SK-N-SH (cell line): ENCODE measurements at regions not wholly inside any gene's neighbourhood (a gene's known extent, or its start where the extent isn't known, plus 50 kb on each side); places are given as distances from the start of the nearest gene placed in this dataset.

Experiments
- CTCF ChIA-PET: fragments of 300-600, 350-600 bp; formaldehyde crosslinking; extraction: SDS; loops from one replicate; lab custom pipeline; 2021; lab: Yijun Ruan, JAX
- POLR2A ChIA-PET: fragments of 350-600 bp; sonication (Branson Sonifier 250); formaldehyde crosslinking; extraction: SDS; loops from one replicate; lab custom pipeline; 2020; ENCODE audit warnings: antibody characterized with exemption, inconsistent platforms; lab: Yijun Ruan, JAX
- DNase-seq: peaks from one replicate; pipeline ENCODE4 v3.0.0; 2012
- H2AFZ ChIP-seq: fragments of 200-600 bp; sonication (generic); 2 replicates; pipeline ENCODE4 v1.8.1; 2016; ENCODE audit warnings: antibody characterized with exemption, mild to moderate bottlenecking, low read depth
- H3F3A ChIP-seq: fragments of 200-600 bp; sonication (generic); replicated peaks from 2 replicates; pipeline ENCODE3; 2016; ENCODE audit warnings: antibody characterized with exemption, mild to moderate bottlenecking; ENCODE audit not compliant: insufficient read depth
- H3K27ac ChIP-seq, 2 experiments: fragments of 200-500 bp in 1 of 2; fragments of 200-600 bp in 1 of 2; sonication (Bioruptor generic) in 1 of 2; sonication (generic), shearing (Covaris generic) in 1 of 2; 2 replicates each; pipeline versions ENCODE4 v1.5.1 to v1.6.1; 2014 to 2016; ENCODE audit warnings: low read depth in 2 of 2, inconsistent platforms in 1 of 2, low read length in 1 of 2, mild to moderate bottlenecking in 1 of 2, mixed read lengths in 1 of 2
- H3K27me3 ChIP-seq: fragments of 200-600 bp; sonication (generic), shearing (Covaris generic); 2 replicates; pipeline ENCODE4 v1.6.1; 2016; ENCODE audit warnings: mixed run types; ENCODE audit not compliant: insufficient read depth
- H3K36me3 ChIP-seq, 2 experiments: fragments of 200-500 bp in 1 of 2; fragments of 200-600 bp in 1 of 2; sonication (Bioruptor generic) in 1 of 2; sonication (generic) in 1 of 2; replicated peaks in 1 of 2; 2 replicates each; pipeline versions ENCODE3 to v1.5.1; 2014 to 2016; ENCODE audit warnings: low read length in 1 of 2, mild to moderate bottlenecking in 1 of 2; ENCODE audit not compliant: insufficient read depth in 2 of 2, control insufficient read depth in 1 of 2
- H3K4me1 ChIP-seq, 2 experiments: fragments of 200-500 bp in 1 of 2; fragments of 200-600 bp in 1 of 2; sonication (Bioruptor generic) in 1 of 2; sonication (generic), shearing (Covaris generic) in 1 of 2; 2 replicates each; pipeline versions ENCODE4 v1.5.1 to v1.6.1; 2014 to 2016; ENCODE audit warnings: low read depth in 1 of 2, low read length in 1 of 2, mixed run types in 1 of 2; ENCODE audit not compliant: insufficient read depth in 2 of 2, control insufficient read depth in 1 of 2
- H3K4me2 ChIP-seq: fragments of 200-600 bp; sonication (generic), shearing (Covaris generic); 2 replicates; pipeline ENCODE4 v1.6.1; 2017; ENCODE audit warnings: mixed run types
- H3K4me3 ChIP-seq, 2 experiments: fragments of 200-500 bp in 1 of 2; fragments of 200-600 bp in 1 of 2; sonication (Bioruptor generic) in 1 of 2; sonication (generic), shearing (Covaris generic) in 1 of 2; 2 replicates each; pipeline versions ENCODE4 v1.5.1 to v1.8.1; 2014 to 2016; ENCODE audit warnings: low read depth in 2 of 2, inconsistent platforms in 1 of 2, low read length in 1 of 2, mild to moderate bottlenecking in 1 of 2, mixed read lengths in 1 of 2, moderate library complexity in 1 of 2
- H3K79me2 ChIP-seq: fragments of 200-600 bp; sonication (generic); 2 replicates; pipeline ENCODE4 v1.8.1; 2017; ENCODE audit warnings: mild to moderate bottlenecking; ENCODE audit not compliant: insufficient read depth
- H3K9ac ChIP-seq: fragments of 200-600 bp; sonication (generic); 2 replicates; pipeline ENCODE4 v1.6.1; 2017; ENCODE audit warnings: mixed run types
- H3K9me2 ChIP-seq: fragments of 200-600 bp; sonication (generic); 2 replicates; pipeline ENCODE4 v1.6.1; 2017; ENCODE audit warnings: mixed run types
- H3K9me3 ChIP-seq: fragments of 200-600 bp; sonication (generic); 2 replicates; pipeline ENCODE4 v1.6.1; 2017; ENCODE audit warnings: mixed run types, mild to moderate bottlenecking, moderate library complexity
- H4K20me1 ChIP-seq: fragments of 200-600 bp; sonication (generic); 2 replicates; pipeline ENCODE4 v1.6.1; 2017; ENCODE audit warnings: mild to moderate bottlenecking, mixed run types; ENCODE audit not compliant: insufficient read depth
- CHD2 ChIP-seq: fragments of 150-350 bp; IDR thresholded peaks from 2 replicates; pipeline ENCODE4 v1.6.1; 2018; ENCODE audit warnings: low read length; ENCODE audit not compliant: partially characterized antibody
- EP300 ChIP-seq, 2 experiments: IDR thresholded peaks; 2 replicates each; pipeline versions ENCODE4 v1.4.0 to v1.6.1; 2012; ENCODE audit warnings: borderline replicate concordance in 1 of 2, low read depth in 1 of 2, low read length in 1 of 2
- FOXJ3 ChIP-seq: sonication (generic); formaldehyde crosslinking; IDR thresholded peaks from 2 replicates; pipeline ENCODE4 v1.5.1; 2020; ENCODE audit warnings: mild to moderate bottlenecking, missing genetic modification reagents
- GABPA ChIP-seq: IDR thresholded peaks from 2 replicates; pipeline ENCODE4 v1.4.0; 2012; ENCODE audit warnings: low read depth, mild to moderate bottlenecking
- RXRA ChIP-seq: IDR thresholded peaks from 2 replicates; pipeline ENCODE4 v1.4.0; 2012; ENCODE audit warnings: low read depth, mild to moderate bottlenecking, borderline replicate concordance
- WGBS: methylation state at CpG from one replicate; pipeline ENCODE4 v1.1.6; 2017; ENCODE audit warnings: low lambda C conversion rate; 5-methylcytosine and 5-hydroxymethylcytosine counted together
- TF ChIP-seq, protein P1 (sequence below): IDR thresholded peaks from 2 replicates; pipeline ENCODE4 v1.6.1; 2012; ENCODE audit warnings: mild to moderate bottlenecking, low read depth, low read length, moderate library complexity
- TF ChIP-seq, protein P2 (sequence below): IDR thresholded peaks from 2 replicates; pipeline ENCODE4 v1.4.0; 2012; ENCODE audit warnings: low read depth, borderline replicate concordance
- TF ChIP-seq, protein P3 (sequence below): IDR thresholded peaks from 2 replicates; pipeline ENCODE4 v1.4.0; 2012; ENCODE audit warnings: low read depth, borderline replicate concordance

DNA sequence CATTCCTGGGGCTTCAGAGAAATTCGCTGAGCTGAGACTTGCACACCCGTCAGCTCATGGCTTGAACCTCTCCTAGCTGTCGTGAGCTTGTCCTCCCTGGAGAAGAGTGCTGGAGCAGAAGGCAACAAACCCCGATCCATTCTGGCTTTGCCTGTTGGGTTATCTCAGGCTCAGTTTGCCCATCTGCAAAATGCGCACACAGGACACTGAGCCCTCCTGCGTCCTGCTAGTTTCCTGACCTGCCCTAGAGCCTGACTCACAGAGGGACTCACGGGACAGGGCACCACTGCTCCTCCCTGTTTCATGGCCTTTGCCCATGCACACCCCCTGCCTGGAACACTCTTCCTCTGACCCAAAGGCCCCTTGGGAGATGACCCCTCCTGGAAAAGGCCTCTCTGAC is 365.0 kb downstream of the MN1 start (continued):
- TF ChIP-seq, protein P1, sequence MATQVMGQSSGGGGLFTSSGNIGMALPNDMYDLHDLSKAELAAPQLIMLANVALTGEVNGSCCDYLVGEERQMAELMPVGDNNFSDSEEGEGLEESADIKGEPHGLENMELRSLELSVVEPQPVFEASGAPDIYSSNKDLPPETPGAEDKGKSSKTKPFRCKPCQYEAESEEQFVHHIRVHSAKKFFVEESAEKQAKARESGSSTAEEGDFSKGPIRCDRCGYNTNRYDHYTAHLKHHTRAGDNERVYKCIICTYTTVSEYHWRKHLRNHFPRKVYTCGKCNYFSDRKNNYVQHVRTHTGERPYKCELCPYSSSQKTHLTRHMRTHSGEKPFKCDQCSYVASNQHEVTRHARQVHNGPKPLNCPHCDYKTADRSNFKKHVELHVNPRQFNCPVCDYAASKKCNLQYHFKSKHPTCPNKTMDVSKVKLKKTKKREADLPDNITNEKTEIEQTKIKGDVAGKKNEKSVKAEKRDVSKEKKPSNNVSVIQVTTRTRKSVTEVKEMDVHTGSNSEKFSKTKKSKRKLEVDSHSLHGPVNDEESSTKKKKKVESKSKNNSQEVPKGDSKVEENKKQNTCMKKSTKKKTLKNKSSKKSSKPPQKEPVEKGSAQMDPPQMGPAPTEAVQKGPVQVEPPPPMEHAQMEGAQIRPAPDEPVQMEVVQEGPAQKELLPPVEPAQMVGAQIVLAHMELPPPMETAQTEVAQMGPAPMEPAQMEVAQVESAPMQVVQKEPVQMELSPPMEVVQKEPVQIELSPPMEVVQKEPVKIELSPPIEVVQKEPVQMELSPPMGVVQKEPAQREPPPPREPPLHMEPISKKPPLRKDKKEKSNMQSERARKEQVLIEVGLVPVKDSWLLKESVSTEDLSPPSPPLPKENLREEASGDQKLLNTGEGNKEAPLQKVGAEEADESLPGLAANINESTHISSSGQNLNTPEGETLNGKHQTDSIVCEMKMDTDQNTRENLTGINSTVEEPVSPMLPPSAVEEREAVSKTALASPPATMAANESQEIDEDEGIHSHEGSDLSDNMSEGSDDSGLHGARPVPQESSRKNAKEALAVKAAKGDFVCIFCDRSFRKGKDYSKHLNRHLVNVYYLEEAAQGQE, result no peak
- no peak for TF ChIP-seq FOXJ3 (CRISPR knock-in tag)
- TF ChIP-seq RXRA, result no peak
- TF ChIP-seq, all 33 proteins: peak for 0

DNA sequence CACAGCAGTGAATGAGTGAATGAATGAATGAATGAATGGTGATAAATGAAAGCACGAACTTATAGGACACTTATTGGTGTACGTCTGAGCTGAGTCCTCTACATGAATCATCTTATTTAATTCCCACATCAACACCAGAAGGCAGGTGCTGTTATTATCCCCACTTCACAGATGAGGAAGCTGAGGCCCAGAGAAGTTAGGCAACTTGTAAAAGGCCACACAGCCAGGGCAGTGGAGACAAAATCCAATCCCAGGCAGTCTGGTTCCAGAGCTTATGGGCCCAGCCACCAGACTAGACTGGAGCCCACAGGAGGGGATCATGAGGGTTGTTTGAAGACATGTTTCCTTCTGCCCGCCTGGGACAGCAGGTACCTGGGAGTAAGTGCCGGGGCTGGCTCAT is 364.0 kb downstream of the MN1 start:
- Histone ChIP-seq H3K27me3 (no peaks in the 10 kb centered on the region), H3K36me3 (no peaks in the 10 kb centered on the region), H3K4me3 (no peak overlapping the region), H3F3A (peaks cover 4% of the 10 kb centered on the region), H3K79me2 (no peaks in the 10 kb centered on the region), H3K9me3 (no peaks in the 10 kb centered on the region), H3K9ac (no peak overlapping the region), H3K4me2 (no peak overlapping the region), H3K9me2 (no peaks in the 10 kb centered on the region), H4K20me1 (no peaks in the 10 kb centered on the region), H3K27ac (no peak overlapping the region), H3K4me1 (peaks cover 4 to 23% of the 10 kb centered on the region in 2 experiments; a peak in 3 of 4 replicates), H2AFZ (no peak overlapping the region)
- ChIA-PET POLR2A (interaction anchor here (0.5 kb wide), 1 partner anchor 1264 kb away, joined by 3 read pairs; no protein-coding TSS in a partner anchor), CTCF (interaction anchor here (1.5 kb wide), 1 partner anchor 179 kb away, joined by 4 read pairs; no protein-coding TSS in a partner anchor)
- 81% methylated on average over 4 of the region's 4 CpGs for WGBS
- TF ChIP-seq EP300 (IDR thresholded peaks at IDR 0.05; ENCODE audit: borderline replicate concordance in 1 of 2, low read depth in 1 of 2, low read length in 1 of 2), result no peak
- TF ChIP-seq RXRA, result no peak
- TF ChIP-seq, protein P2, sequence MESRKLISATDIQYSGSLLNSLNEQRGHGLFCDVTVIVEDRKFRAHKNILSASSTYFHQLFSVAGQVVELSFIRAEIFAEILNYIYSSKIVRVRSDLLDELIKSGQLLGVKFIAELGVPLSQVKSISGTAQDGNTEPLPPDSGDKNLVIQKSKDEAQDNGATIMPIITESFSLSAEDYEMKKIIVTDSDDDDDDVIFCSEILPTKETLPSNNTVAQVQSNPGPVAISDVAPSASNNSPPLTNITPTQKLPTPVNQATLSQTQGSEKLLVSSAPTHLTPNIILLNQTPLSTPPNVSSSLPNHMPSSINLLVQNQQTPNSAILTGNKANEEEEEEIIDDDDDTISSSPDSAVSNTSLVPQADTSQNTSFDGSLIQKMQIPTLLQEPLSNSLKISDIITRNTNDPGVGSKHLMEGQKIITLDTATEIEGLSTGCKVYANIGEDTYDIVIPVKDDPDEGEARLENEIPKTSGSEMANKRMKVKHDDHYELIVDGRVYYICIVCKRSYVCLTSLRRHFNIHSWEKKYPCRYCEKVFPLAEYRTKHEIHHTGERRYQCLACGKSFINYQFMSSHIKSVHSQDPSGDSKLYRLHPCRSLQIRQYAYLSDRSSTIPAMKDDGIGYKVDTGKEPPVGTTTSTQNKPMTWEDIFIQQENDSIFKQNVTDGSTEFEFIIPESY, result no peak
- no peak for DNase-seq

DNA sequence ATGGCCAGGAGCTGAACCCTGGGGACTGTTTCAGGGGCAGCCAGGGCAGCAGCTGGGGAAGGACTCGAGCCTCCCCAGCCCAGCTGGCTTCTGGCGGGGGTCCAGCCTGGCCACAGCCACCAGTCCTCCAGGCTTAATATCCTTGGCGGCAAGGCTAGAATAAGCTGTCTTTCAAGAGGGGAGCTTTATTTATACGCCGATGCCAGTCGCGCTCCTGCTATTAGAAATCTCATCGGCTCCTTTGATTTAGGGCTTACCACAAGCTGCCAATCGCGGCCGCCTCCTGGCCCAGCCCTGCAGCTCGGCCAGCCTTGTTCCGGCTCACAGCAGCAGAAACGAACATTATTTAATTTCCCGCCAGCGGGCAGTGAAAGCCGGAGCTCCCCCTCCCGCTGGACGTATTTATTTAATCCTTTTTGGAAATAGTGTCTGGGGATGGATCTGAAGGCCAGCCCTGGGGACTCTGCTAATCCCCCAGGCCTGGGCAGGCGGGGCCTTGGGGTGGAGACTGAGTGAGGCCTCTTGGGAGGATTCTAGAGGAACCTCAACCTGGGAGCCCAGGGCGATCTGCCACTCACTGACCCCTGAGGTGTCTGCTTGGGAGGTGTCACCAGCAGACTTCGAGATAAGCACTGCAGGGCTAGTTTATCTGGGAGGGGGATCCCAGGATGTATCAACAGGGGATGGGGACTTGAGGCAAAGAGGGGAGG is 363.1 kb downstream of the MN1 start:
- ChIA-PET CTCF (interaction anchor here (1.0 to 1.5 kb wide), 2 partner anchors 22 to 178 kb away, joined by 4 read pairs; no protein-coding TSS in a partner anchor), POLR2A (interaction anchor here (0.5 kb wide), 1 partner anchor 1263 kb away, joined by 3 read pairs; no protein-coding TSS in a partner anchor)
- Histone ChIP-seq H3K79me2 (no peaks in the 10 kb centered on the region), H3K4me3 (no peak overlapping the region; a peak in 1 of 4 replicates), H3K36me3 (no peaks in the 10 kb centered on the region), H3K27me3 (no peaks in the 10 kb centered on the region), H3K9ac (no peak overlapping the region), H3K4me2 (no peak overlapping the region), H3K9me3 (no peaks in the 10 kb centered on the region), H3K4me1 (peaks cover 4 to 23% of the 10 kb centered on the region in 2 experiments; a peak in 3 of 4 replicates), H4K20me1 (no peaks in the 10 kb centered on the region), H3F3A (peaks cover 4% of the 10 kb centered on the region), H2AFZ (no peak overlapping the region), H3K27ac (peak overlapping the region in 1 of 2 experiments; percentile 39; a peak in 1 of 4 replicates), H3K9me2 (no peaks in the 10 kb centered on the region)
- TF ChIP-seq GABPA (no peak), CHD2 (peak; percentile 9)
- TF ChIP-seq, protein P3, sequence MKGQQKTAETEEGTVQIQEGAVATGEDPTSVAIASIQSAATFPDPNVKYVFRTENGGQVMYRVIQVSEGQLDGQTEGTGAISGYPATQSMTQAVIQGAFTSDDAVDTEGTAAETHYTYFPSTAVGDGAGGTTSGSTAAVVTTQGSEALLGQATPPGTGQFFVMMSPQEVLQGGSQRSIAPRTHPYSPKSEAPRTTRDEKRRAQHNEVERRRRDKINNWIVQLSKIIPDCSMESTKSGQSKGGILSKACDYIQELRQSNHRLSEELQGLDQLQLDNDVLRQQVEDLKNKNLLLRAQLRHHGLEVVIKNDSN, result no peak
- DNase-seq, result peak; percentile 75
- 35% methylated on average over 20 of the region's 22 CpGs for WGBS
